Ishikawa (cell line): ENCODE measurements at regions not wholly inside any gene's neighbourhood (a gene's known extent, or its start where the extent isn't known, plus 50 kb on each side); places are given as distances from the start of the nearest gene placed in this dataset.

Experiments
- CEBPB ChIP-seq: IDR thresholded peaks from 2 replicates; pipeline ENCODE4 v1.6.1; 2012
- CREB1 ChIP-seq: IDR thresholded peaks from 2 replicates; pipeline ENCODE4 v1.6.1; 2012; ENCODE audit warnings: low read depth
- EGR1 ChIP-seq: IDR thresholded peaks from 2 replicates; pipeline ENCODE4 v1.6.1; 2012
- EP300 ChIP-seq: IDR thresholded peaks from 2 replicates; pipeline ENCODE4 v1.6.1; 2012; ENCODE audit warnings: borderline replicate concordance
- FOXM1 ChIP-seq: IDR thresholded peaks from 2 replicates; pipeline ENCODE4 v1.6.1; 2012; ENCODE audit warnings: low read depth, borderline replicate concordance
- NFIC ChIP-seq: IDR thresholded peaks from 2 replicates; pipeline ENCODE4 v1.6.1; 2012
- RAD21 ChIP-seq: IDR thresholded peaks from 2 replicates; pipeline ENCODE4 v1.6.1; 2012; ENCODE audit warnings: low read depth
- TAF1 ChIP-seq: IDR thresholded peaks from 2 replicates; pipeline ENCODE4 v1.6.1; 2012; ENCODE audit warnings: low read depth, mild to moderate bottlenecking
- TCF12 ChIP-seq: IDR thresholded peaks from 2 replicates; pipeline ENCODE4 v1.6.1; 2012; ENCODE audit warnings: low read depth
- TEAD4 ChIP-seq: IDR thresholded peaks from 2 replicates; pipeline ENCODE4 v1.6.1; 2012
- YY1 ChIP-seq: IDR thresholded peaks from 2 replicates; pipeline ENCODE4 v1.6.1; 2012; ENCODE audit warnings: low read depth
- ZBTB7A ChIP-seq: IDR thresholded peaks from 2 replicates; pipeline ENCODE4 v1.6.1; 2012; ENCODE audit warnings: low read depth
- TF ChIP-seq, protein P1 (sequence below): IDR thresholded peaks from 2 replicates; pipeline ENCODE4 v1.6.1; 2012; ENCODE audit warnings: low read depth, mild to moderate bottlenecking
- TF ChIP-seq, protein P2 (sequence below): IDR thresholded peaks from 2 replicates; pipeline ENCODE4 v1.6.1; 2012
- TF ChIP-seq, protein P3 (sequence below): IDR thresholded peaks from 2 replicates; pipeline ENCODE4 v1.6.1; 2012

DNA sequence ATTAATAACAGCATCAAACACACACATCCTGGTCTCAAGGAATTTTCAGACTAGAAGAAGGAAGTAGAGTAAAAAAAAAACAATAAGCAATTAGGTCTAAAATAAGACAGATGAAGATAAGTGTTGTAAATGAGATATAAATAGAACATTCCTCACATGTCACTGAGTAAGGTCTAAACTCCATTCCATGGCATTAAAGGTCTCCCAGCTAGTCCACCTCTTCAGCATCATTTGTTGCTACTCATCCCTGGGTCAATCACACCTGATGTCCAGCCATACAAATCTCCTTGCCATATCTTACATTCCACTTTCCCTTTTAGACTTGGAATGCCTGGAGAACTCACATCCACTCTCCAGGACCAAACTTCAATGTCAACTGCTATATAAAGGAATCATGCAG lies 214.1 kb upstream of the KLF4 start:
- TF ChIP-seq TCF12, result no peak
- no peak for TF ChIP-seq RAD21
- TF ChIP-seq, protein P1, sequence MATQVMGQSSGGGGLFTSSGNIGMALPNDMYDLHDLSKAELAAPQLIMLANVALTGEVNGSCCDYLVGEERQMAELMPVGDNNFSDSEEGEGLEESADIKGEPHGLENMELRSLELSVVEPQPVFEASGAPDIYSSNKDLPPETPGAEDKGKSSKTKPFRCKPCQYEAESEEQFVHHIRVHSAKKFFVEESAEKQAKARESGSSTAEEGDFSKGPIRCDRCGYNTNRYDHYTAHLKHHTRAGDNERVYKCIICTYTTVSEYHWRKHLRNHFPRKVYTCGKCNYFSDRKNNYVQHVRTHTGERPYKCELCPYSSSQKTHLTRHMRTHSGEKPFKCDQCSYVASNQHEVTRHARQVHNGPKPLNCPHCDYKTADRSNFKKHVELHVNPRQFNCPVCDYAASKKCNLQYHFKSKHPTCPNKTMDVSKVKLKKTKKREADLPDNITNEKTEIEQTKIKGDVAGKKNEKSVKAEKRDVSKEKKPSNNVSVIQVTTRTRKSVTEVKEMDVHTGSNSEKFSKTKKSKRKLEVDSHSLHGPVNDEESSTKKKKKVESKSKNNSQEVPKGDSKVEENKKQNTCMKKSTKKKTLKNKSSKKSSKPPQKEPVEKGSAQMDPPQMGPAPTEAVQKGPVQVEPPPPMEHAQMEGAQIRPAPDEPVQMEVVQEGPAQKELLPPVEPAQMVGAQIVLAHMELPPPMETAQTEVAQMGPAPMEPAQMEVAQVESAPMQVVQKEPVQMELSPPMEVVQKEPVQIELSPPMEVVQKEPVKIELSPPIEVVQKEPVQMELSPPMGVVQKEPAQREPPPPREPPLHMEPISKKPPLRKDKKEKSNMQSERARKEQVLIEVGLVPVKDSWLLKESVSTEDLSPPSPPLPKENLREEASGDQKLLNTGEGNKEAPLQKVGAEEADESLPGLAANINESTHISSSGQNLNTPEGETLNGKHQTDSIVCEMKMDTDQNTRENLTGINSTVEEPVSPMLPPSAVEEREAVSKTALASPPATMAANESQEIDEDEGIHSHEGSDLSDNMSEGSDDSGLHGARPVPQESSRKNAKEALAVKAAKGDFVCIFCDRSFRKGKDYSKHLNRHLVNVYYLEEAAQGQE, result no peak
- TF ChIP-seq, protein P2, sequence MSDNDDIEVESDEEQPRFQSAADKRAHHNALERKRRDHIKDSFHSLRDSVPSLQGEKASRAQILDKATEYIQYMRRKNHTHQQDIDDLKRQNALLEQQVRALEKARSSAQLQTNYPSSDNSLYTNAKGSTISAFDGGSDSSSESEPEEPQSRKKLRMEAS, result no peak
- TF ChIP-seq ZBTB7A, result no peak
- no peak for TF ChIP-seq FOXM1
- no peak for TF ChIP-seq CEBPB
- TF ChIP-seq, protein P3, sequence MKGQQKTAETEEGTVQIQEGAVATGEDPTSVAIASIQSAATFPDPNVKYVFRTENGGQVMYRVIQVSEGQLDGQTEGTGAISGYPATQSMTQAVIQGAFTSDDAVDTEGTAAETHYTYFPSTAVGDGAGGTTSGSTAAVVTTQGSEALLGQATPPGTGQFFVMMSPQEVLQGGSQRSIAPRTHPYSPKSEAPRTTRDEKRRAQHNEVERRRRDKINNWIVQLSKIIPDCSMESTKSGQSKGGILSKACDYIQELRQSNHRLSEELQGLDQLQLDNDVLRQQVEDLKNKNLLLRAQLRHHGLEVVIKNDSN, result no peak
- no peak for TF ChIP-seq EP300
- no peak for TF ChIP-seq CREB1
- TF ChIP-seq EGR1, result no peak
- no peak for TF ChIP-seq YY1
- no peak for TF ChIP-seq TEAD4
- no peak for TF ChIP-seq NFIC
- no peak for TF ChIP-seq TAF1

DNA sequence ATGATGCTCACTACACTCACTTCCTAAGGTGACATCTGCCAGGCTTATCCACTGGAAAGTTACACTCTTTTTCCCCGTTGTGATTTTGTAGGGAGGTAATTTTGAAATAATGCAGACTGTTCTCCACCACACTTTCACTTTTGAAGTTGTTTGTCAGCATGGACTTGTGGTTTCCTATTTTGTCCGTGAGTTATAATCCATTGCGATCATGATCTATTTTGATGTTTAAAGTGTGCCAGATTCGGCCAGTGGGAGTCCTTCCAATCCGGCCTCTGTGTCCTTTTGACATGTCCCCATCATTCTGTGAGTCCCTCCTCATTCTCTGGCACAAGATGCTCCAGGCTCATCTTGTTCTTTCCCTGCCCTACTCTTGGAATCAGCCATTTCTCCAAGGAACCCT lies 211.3 kb upstream of the KLF4 start:
- TF ChIP-seq CEBPB (no peak), ZBTB7A (no peak), EP300 (no peak), YY1 (no peak), RAD21 (no peak), CREB1 (no peak), NFIC (no peak), TEAD4 (no peak), TAF1 (no peak), TCF12 (no peak), EGR1 (no peak)
- TF ChIP-seq, protein P1, result no peak
- TF ChIP-seq, protein P3, result no peak

DNA sequence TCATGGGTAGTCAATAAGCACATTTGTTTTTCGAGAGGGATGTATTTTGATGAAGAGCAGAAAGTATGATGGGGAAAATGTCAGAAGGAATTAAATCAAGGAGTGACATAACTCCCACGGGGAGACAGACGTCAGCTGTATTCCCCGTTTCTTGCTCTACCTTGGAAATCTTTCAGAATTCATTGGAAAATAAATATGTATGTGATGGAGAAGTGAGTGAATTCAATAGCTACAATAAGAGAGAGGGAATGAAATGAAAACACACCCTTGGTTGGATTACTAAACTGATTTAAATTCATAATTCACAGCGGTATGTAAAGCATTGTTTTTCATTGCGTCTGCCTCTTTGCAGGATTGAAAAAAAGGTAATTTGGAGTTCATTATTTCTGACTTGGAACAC lies 209.7 kb upstream of the KLF4 start:
- no peak for TF ChIP-seq ZBTB7A
- no peak for TF ChIP-seq EP300
- TF ChIP-seq TEAD4, result no peak
- no peak for TF ChIP-seq RAD21
- TF ChIP-seq EGR1, result no peak
- no peak for TF ChIP-seq TAF1
- TF ChIP-seq TCF12, result no peak
- TF ChIP-seq YY1, result no peak
- TF ChIP-seq, protein P1, result no peak
- TF ChIP-seq NFIC, result no peak
- TF ChIP-seq, protein P2, result no peak
- no peak for TF ChIP-seq FOXM1
- no peak for TF ChIP-seq CEBPB
- no peak for TF ChIP-seq CREB1
- TF ChIP-seq, protein P3, result no peak

DNA sequence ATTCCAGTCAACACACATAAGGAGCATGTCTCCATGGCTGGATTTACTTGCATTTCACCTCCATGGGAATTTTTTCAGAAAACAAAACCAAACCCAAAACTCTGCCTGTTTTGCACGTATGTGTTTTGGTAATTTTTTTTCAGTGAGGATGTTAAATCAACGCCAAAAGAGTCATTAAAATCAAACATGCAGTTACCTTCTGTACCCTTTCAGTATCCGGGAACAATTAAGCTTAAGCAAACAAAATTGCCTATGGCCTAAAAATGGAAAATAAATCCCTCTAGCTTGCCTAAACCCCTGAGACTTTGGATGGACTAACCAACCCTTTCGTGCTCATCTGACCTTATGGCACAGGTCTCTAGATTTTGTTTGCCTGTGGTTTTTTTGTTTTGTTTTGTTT lies 209.2 kb upstream of the KLF4 start:
- TF ChIP-seq, protein P2, result no peak
- TF ChIP-seq, protein P1, result no peak
- TF ChIP-seq NFIC (no peak), ZBTB7A (no peak), TEAD4 (no peak)
